Epithelial cell of esophagus (primary cell): ENCODE measurements at regions not wholly inside any gene's neighbourhood (a gene's known extent, or its start where the extent isn't known, plus 50 kb on each side); places are given as distances from the start of the nearest gene placed in this dataset.

Source experiments
- DNase-seq: peaks from one replicate; pipeline ENCODE4 v3.0.0; 2010; ENCODE audit warnings: low read depth
- H3K4me3 ChIP-seq: 2 replicates; pipeline ENCODE4 v1.5.1; 2011; ENCODE audit warnings: mild to moderate bottlenecking, low read length, control low read depth
- TF ChIP-seq, protein P1 (sequence below): IDR thresholded peaks from 2 replicates; pipeline ENCODE4 v1.5.1; 2011; ENCODE audit warnings: low read depth, mild to moderate bottlenecking, low read length, control low read depth, inconsistent platforms; ENCODE audit not compliant: insufficient read depth; ENCODE audit errors: missing control alignments

GRCh38 chr12:93125126-93125525 is 196.0 kb upstream of the EEA1 start:
- H3K4me3 ChIP-seq: no peak overlapping the region
- TF ChIP-seq, protein P1, sequence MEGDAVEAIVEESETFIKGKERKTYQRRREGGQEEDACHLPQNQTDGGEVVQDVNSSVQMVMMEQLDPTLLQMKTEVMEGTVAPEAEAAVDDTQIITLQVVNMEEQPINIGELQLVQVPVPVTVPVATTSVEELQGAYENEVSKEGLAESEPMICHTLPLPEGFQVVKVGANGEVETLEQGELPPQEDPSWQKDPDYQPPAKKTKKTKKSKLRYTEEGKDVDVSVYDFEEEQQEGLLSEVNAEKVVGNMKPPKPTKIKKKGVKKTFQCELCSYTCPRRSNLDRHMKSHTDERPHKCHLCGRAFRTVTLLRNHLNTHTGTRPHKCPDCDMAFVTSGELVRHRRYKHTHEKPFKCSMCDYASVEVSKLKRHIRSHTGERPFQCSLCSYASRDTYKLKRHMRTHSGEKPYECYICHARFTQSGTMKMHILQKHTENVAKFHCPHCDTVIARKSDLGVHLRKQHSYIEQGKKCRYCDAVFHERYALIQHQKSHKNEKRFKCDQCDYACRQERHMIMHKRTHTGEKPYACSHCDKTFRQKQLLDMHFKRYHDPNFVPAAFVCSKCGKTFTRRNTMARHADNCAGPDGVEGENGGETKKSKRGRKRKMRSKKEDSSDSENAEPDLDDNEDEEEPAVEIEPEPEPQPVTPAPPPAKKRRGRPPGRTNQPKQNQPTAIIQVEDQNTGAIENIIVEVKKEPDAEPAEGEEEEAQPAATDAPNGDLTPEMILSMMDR: no peak
- DNase-seq: no peak

- H3K4me3 ChIP-seq: no peak overlapping the region
- no peak for DNase-seq
- TF ChIP-seq, protein P1: no peak
Observed at GRCh38 chr12:93126069-93126474, 197.0 kb upstream of the EEA1 start.

- no peak overlapping the region for H3K4me3 ChIP-seq
- no peak for DNase-seq
- TF ChIP-seq, protein P1: no peak
Observed at GRCh38 chr12:93127107-93127560, 198.0 kb upstream of the EEA1 start.

DNA sequence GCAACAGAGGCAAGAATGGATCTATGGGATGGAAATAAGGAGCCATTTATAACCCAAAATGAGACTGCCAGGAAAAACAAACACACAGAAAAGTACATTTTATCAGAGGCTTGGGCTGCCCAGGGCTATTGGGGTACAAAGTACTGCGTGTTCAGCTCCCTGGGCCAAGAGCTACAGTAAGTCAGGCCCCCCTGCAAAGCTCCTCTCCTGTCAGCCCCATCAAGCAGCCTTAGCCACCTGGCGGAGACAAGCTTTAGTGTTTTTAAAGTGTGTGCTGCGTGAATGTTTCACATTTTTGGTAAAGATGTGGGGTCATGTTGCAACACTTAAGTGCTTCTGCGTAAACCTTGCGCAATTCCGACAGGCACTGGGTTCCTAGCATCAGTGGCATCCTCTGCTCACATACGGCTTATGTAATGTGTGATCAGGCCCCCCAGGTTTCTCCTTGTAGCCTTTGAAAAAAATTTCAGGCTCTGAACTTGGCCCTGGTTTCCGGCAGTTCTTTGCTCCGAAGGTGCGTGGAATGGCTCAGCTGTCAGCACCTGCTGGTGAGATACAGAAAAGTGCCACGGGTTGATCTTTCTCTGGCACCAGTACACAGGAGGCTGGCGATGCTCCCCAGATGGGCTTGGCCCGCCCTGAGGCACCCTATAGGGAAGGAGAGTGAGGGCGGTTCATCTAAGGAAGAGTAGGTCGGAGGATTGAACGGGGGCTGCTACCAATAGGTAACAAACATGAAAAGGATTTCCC is 198.7 kb upstream of the EEA1 start:
- H3K4me3 ChIP-seq: no peak overlapping the region
- peak; percentile 84 for DNase-seq
- TF ChIP-seq, protein P1: peak; percentile 62

- H3K4me3 ChIP-seq: no peak overlapping the region
- TF ChIP-seq, protein P1: no peak
- no peak for DNase-seq
Observed at GRCh38 chr12:93128332-93128707, 199.2 kb upstream of the EEA1 start.

DNA sequence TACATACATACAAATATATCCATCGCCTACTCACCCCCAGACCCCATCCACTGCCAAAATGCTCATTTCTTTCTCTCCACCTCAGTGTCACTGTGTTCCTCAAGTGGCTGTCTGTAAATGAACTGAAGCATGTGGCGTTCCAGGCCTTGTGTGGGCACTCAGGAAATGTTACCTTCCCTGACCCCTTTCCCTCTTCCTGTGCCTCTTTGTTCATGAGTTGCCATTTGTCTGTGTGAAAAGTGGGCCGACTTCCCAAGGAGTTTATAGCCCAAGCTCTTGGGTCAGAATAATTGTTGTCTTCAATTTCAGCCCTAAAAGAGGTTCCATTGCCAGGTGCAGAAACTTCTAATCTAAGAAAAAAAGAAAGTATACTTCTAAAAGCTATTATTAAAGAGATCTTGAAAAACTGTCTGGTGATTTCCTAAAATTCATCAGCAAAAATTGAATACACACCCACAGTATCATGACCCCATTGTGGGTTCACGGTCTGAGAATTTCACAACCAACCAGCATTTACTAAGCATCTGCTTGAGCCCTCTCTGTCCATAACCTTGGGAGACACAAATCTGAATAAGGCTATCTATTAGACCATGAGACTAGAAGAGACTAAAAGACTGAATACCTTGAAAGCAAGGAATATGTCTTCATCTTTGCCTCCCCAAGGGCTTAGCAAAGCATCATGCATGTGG is 201.4 kb upstream of the EEA1 start:
- H3K4me3 ChIP-seq: no peak overlapping the region
- TF ChIP-seq, protein P1: no peak
- DNase-seq: no peak
